ENCODE measurements at regions not wholly inside any gene's neighbourhood (a gene's known extent, or its start where the extent isn't known, plus 50 kb on each side); places are given as distances from the start of the nearest gene placed in this dataset.

GRCh38 chr9:110027671-110028081 is 180.3 kb downstream of the C9orf152 start (continued):
- TF ChIP-seq NR2F1 (CRISPR knock-in tag; IDR thresholded peaks at IDR 0.05): peak in 1 of 2 experiments; percentile 59; a peak in 2 of 4 replicates
- TF ChIP-seq CEBPB (IDR thresholded peaks at IDR 0.05; ENCODE audit: borderline replicate concordance, low read depth, low read length): peak; percentile 23; the same call in 1 of the 2 replicates
- TF ChIP-seq ZNF12 (CRISPR knock-in tag; IDR thresholded peaks at IDR 0.05): no peak
- TF ChIP-seq ZGPAT (CRISPR knock-in tag; IDR thresholded peaks at IDR 0.05): peak; percentile 36; the same call in 1 of the 2 replicates
- TF ChIP-seq HOMEZ (CRISPR knock-in tag; IDR thresholded peaks at IDR 0.05; ENCODE audit: low read depth): peak; percentile 70; the same call in 1 of the 2 replicates
- TF ChIP-seq ZNF256 (CRISPR knock-in tag; conservative IDR thresholded peaks at IDR 0.05): no peak
- no peak for TF ChIP-seq ZKSCAN1 (IDR thresholded peaks at IDR 0.05; ENCODE audit: low read length)
- TF ChIP-seq ZFP62 (CRISPR knock-in tag; IDR thresholded peaks at IDR 0.05): no peak
- peak; percentile 80 for TF ChIP-seq PAXIP1 (CRISPR knock-in tag; conservative IDR thresholded peaks at IDR 0.05)
- peak; percentile 60 for TF ChIP-seq TEAD3 (CRISPR knock-in tag; optimal IDR thresholded peaks at IDR 0.05; ENCODE audit: borderline replicate concordance)
- 0 out of 2 replicates have a peak, but pooled peaks have one; percentile 13 for TF ChIP-seq RCOR2 (CRISPR knock-in tag; IDR thresholded peaks at IDR 0.05)
- TF ChIP-seq ATF1 (CRISPR knock-in tag; IDR thresholded peaks at IDR 0.05): peak; percentile 68; the same call in 1 of the 2 replicates
- TF ChIP-seq SRY (CRISPR knock-in tag; IDR thresholded peaks at IDR 0.05): no peak
